AG04449 (cell line): ENCODE measurements at regions not wholly inside any gene's neighbourhood (a gene's known extent, or its start where the extent isn't known, plus 50 kb on each side); places are given as distances from the start of the nearest gene placed in this dataset.
A peak's percentile ranks its signal among the peaks of the same experiment; 100 is the strongest.
"Not testable (repeated sequence)": the region's sequence is repeated elsewhere in the genome, so short reads cannot be mapped to it uniquely, and the experiment has no call there.

Experiments used
- CTCF ChIA-PET: fragments of 350-600 bp; formaldehyde crosslinking; extraction: SDS; loops from one replicate; lab custom pipeline; 2021; ENCODE audit warnings: antibody characterized with exemption; lab: Yijun Ruan, JAX
- POLR2A ChIA-PET: fragments of 400-600, 350-600 bp; formaldehyde crosslinking; extraction: SDS; loops from one replicate; lab custom pipeline; 2020; ENCODE audit warnings: antibody characterized with exemption, inconsistent platforms; lab: Yijun Ruan, JAX
- DNase-seq: peaks from one replicate; pipeline ENCODE4 v3.0.0-alpha.2; 2010; ENCODE audit warnings: low read depth, low spot score
- H3K4me3 ChIP-seq: 2 replicates; pipeline ENCODE4 v1.5.1; 2011; ENCODE audit warnings: low read depth, mild to moderate bottlenecking, control low read depth, low read length
- TF ChIP-seq, protein P1 (sequence below): IDR thresholded peaks from one replicate; pipeline ENCODE4 v1.5.1; 2011; ENCODE audit warnings: mild to moderate bottlenecking, moderate library complexity, low read length, control low read depth, inconsistent platforms; ENCODE audit not compliant: insufficient read depth; ENCODE audit errors: missing control alignments

DNA sequence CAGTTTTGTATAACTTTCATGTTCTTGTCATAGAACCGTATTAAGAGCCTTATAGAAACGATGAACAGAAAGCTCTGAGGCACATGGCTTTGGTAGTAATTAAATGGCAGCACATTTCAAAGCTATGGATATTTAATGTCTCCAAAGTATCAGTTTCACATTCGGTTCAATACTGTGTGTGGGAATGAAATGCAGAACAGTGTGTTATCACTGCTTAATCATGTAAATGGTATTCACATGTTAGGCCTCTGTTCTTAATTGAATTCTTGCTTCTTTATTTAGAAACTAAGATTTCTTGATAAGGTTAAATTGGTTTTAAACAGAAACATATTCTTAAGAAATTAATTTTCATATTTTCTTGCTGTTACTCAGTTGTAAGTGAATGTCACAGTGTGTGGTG is 701.0 kb upstream of the PITX2 start:
- H3K4me3 ChIP-seq, result no peak overlapping the region
- ChIA-PET CTCF (interaction anchor here (1.0 to 1.1 kb wide), 3 partner anchors 37 to 692 kb away, joined by 3 to 4 read pairs (median 4); no protein-coding TSS in a partner anchor), POLR2A (interaction anchor here (0.6 kb wide), 1 partner anchor 167 kb away, joined by 3 read pairs; no protein-coding TSS in a partner anchor)
- TF ChIP-seq, protein P1, sequence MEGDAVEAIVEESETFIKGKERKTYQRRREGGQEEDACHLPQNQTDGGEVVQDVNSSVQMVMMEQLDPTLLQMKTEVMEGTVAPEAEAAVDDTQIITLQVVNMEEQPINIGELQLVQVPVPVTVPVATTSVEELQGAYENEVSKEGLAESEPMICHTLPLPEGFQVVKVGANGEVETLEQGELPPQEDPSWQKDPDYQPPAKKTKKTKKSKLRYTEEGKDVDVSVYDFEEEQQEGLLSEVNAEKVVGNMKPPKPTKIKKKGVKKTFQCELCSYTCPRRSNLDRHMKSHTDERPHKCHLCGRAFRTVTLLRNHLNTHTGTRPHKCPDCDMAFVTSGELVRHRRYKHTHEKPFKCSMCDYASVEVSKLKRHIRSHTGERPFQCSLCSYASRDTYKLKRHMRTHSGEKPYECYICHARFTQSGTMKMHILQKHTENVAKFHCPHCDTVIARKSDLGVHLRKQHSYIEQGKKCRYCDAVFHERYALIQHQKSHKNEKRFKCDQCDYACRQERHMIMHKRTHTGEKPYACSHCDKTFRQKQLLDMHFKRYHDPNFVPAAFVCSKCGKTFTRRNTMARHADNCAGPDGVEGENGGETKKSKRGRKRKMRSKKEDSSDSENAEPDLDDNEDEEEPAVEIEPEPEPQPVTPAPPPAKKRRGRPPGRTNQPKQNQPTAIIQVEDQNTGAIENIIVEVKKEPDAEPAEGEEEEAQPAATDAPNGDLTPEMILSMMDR, result no peak
- DNase-seq, result peak; percentile 7

DNA sequence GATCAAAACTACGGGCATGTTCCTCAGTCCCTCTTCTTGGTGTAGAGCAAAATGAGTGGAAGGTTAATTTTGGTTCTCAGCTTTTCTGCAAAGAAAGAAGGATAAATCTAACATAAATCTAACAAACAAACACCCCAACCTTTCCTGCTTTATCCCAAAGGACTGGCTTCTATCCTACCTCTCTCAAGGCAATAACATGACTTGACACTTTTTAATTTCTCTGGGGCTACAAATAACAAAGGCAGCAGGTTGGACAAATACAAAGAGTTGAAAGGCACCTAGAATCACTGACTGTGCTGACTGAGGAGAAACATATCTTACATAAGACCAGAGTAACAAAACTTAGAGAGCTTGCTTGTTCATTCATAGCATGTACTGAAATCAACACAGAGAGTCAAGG is 703.6 kb upstream of the PITX2 start:
- ChIA-PET CTCF (no interaction called here), POLR2A (no interaction called here)
- H3K4me3 ChIP-seq, result no peak overlapping the region
- DNase-seq, result no peak
- TF ChIP-seq, protein P1, result no peak

DNA sequence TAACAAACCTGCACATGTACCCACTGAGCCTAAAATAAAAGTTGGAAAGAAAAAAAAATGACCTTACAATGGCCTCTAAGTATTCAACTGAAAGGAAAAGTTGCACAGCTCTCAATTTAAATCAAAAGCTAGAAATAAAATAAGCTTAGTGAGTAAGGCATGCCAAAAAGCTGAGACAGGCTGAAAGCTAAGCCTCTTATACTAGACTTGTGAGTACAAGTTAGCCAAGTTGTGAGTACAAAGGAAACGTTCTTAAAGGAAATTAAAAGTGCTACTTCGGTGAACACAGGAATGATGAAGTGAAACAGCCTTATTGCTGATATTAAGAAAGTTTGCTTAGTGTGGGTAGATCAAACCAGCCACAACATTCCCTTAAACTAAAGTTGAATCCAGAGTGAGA is 707.9 kb upstream of the PITX2 start:
- TF ChIP-seq, protein P1, result no peak
- POLR2A ChIA-PET, result interaction anchor here (0.7 kb wide), 1 partner anchor 26 kb away, joined by 4 read pairs; no protein-coding TSS in a partner anchor
- CTCF ChIA-PET, result no interaction called here
- H3K4me3 ChIP-seq, result no peak overlapping the region
- DNase-seq, result peak; percentile 7

DNA sequence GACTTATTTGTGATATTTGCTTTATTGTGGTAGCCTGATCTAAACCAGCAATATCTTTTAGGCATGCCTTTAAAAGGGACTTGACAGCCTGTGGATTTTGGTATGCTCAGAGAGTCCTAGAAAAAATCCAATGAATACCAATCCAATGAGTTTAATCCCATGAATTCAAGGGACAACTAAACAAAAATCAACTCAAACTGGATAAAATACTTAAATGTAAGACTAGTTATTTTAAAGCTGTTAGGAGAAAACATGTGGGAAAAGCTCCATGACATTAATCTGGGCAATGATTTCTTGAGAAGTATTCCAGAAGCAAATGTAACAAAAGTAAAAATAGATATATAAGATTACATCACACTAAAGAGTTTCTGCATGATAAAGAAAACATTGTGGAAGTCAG is 711.5 kb upstream of the PITX2 start:
- ChIA-PET CTCF (no interaction called here), POLR2A (no interaction called here)
- TF ChIP-seq, protein P1, result no peak
- peak; percentile 12 for DNase-seq
- no peak overlapping the region for H3K4me3 ChIP-seq

DNA sequence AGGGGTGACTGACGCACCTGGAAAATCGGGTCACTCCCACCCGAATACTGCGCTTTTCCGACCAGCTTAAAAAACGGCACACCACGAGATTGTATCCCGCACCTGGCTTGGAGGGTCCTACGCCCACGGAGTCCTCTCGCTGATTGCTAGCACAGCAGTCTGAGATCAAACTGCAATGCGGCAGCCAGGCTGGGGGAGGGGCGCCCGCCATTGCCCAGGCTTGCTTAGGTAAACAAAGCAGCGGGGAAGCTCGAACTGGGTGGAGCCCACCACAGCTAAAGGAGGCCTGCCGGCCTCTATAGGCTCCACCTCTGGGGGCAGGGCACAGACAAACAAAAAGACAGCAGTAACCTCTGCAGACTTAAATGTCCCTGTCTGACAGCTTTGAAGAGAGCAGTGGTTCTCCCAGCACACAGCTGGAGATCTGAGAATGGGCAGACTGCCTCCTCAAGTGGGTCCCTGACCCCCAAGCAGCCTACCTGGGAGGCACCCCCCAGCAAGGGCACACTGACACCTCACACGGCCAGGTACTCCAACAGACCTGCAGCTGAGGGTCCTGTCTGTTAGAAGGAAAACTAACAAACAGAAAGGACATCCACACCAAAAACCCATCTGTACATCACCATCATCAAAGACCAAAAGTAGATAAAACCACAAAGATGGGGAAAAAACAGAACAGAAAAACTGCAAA is 714.5 kb upstream of the PITX2 start:
- DNase-seq, POLR2A ChIA-PET, CTCF ChIA-PET, H3K4me3 ChIP-seq: not testable (repeated sequence)

DNA sequence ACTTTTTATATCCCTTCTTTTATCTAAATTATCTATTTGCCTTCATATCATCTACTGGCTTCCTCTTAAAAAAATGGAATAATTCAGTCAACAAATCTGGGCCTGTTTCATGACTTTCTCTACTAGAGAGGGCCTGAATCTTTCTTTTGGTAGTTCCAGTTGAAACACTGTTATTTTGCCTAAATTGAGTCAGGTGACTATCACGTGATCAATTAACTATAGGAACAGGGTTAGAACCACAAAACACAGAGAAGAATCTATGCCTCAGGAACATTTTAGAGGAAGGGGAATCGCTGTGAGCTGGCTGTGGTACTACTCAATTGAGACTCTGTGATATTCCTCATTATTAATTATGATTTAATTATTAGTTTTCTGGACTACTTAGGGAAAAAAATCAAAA is 736.7 kb upstream of the PITX2 start:
- no peak for DNase-seq
- ChIA-PET POLR2A (no interaction called here), CTCF (no interaction called here)
- H3K4me3 ChIP-seq, result no peak overlapping the region
- TF ChIP-seq, protein P1, result no peak

DNA sequence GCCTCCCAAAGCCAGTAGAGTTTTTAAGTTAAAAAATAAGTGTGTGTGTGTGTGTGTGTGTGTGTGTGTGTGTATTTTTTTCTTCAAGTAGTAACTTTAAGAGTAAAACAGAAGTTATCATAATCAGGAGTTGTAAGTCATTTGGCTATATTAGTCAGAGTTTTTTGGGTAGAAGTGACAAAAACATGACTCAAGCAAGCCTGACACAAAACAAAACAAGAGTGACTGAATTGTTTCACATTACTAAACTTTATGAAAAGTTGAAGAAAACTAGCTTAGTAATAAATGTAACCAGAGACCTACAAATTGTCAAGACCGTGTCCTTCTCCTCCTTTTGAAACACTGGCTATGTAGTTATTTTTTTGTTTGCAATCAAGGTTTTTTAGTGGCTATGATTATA is 738.0 kb upstream of the PITX2 start:
- TF ChIP-seq, protein P1, result no peak
- no peak for DNase-seq
- POLR2A ChIA-PET, result no interaction called here
- CTCF ChIA-PET, result no interaction called here
- H3K4me3 ChIP-seq, result no peak overlapping the region
